ENCODE measurements at regions not wholly inside any gene's neighbourhood (a gene's known extent, or its start where the extent isn't known, plus 50 kb on each side); places are given as distances from the start of the nearest gene placed in this dataset.

DNA sequence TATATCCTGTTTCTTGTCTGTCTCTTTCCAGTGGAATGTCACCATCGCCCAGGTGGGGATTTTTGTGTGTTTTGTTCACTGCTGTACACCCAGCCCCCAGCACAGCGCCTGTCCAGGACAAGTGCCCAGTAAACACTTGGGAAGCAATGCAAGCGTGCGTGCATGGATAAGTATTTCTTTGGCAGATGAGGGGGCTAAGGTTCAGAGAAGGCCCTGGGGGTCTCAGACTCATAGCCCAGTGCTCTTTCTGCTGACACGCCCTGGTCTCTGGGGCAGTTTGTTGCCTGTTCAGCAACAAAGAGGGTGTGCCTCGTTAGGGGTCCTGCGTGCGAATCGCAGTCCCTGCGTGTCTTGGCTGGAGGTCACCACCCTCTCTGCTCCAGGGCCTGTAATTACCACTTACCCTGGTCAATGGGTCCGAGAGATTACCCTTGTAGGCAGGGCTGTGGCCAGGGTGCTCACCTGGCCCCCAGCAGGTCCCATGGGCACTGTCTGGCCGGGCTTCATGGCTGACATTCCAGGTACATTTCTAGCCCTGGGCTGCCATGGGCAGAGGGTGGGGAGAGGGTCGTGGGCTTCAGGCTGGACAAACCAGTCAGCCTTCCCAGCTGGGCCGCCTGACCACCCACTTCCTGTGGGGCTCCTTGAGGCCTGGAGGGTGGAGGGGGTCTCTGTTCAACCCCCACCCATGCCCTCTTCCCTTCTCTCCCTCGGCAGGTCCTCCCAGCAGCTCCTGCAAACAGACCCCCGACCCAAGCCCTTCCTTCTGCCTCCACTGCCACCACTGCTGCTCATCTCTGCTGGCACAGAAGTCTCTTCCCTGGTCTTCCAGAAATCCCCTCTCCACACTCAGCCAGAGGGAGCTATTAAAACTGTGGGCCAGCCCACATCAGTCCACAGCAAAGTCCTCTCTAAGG lies 87.1 kb downstream of the CEBPB start:
- Mint-ChIP-seq H3K36me3 (no peaks in the 10 kb centered on the region), H3K27me3 (peaks cover 2% of the 10 kb centered on the region), H3K4me3 (no peak overlapping the region), H3K4me1 (no peaks in the 10 kb centered on the region), H3K9me3 (no peaks in the 10 kb centered on the region), H3K27ac (no peak overlapping the region)

DNA sequence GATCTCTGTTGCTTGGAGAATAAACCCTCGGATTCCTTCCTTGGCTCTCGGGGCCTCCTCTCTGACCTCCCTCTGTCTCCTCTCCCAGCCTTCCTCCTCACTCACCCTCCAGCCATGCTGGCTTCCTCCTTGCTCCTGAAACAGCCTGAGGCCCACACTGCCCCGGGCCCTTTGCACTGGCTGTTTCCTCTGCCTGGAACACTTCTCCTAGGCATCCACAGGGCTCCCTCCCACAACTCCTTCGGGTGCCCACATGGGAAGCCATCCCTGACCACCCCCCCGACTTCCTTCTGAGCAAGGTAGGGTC lies 87.7 kb downstream of the CEBPB start:
- Mint-ChIP-seq H3K36me3 (no peaks in the 10 kb centered on the region), H3K4me1 (no peaks in the 10 kb centered on the region), H3K4me3 (no peak overlapping the region), H3K9me3 (no peaks in the 10 kb centered on the region), H3K27me3 (peaks cover 1% of the 10 kb centered on the region), H3K27ac (no peak overlapping the region)

DNA sequence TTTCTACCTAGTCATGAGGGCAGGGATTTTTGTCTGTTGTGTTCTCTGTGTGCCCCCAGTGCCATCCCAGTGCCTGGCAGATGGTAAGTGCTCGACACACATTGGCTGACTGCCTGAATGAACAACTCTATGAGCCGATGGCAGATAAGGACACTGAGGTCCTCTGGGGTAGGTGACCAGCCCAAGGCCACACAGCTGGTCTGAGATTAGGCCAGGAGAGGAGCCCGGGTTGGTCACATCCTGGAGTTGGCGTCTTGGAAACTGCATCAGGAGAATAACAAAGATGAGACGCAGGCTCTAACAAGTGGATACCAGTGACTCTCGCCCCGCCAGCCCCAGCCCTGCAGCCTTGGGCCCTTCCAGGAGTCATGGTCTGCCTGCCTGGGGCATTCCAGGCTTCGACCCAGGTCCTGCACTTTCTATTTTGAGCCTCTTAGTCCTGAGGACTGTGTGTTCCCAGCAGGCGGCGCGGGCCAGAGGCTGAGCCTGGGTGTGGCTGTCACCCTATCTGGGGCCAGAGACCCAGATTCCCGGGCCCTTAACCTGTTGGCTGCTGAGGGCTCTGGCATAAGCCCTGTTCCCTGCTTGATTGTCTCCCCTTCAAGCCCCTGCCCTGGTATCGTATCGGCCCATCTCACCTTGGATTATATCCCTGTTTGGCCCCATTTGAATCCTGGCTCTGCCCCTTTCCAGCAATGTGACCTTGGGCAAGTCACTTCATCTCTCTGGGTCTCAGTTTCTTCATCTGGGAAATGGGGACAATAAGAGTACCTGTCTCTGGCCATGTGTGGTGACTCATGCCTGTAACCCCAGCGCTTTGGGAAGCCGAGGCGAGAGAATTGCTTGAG lies 88.3 kb downstream of the CEBPB start:
- Mint-ChIP-seq H3K4me1 (no peaks in the 10 kb centered on the region), H3K27ac (no peak overlapping the region), H3K9me3 (no peaks in the 10 kb centered on the region), H3K4me3 (no peak overlapping the region), H3K36me3 (no peaks in the 10 kb centered on the region), H3K27me3 (peaks cover 1% of the 10 kb centered on the region)

DNA sequence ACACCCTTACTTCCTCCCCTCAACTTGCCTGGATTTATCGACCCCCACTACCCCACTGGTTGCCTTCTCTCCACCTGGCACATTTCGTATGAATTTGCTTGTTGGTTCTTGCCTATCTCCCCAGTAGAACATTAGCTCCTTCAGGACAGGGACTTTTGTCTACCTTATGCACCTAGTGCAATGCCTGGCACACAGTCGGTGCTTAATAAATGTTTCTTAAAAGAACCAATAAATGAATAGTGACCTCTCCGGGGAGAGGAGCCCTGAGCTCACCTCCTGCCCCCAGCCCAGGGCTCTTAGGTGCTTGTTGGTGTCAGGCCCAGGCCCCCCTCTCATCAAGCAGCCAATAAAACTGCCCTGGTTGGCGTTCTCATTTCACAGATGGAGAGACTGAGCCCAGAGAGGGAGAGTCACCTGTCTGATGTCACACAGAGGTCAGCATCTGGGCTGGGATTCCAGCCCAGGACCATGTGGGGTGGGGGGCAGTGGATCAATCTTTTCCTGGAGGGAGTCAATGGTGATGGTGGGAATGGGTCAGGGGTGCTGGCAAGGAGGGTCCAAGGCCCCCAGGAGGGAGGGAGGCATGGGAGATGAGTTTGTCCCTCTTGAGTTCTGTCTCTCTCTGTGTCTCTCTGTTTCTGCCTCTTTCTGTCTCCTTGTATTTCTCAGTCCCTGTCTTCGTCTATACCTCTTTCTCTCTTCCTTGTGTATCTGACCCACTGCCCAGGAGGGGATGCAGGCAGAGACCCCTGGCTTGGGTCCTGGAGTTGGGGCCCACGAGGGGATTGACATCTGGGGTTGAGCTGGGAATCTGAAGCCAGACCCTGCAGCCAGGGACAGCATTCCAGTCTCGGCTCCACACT lies 89.6 kb downstream of the CEBPB start:
- peaks cover 1% of the 10 kb centered on the region for H3K27me3 Mint-ChIP-seq
- no peak overlapping the region for H3K4me3 Mint-ChIP-seq
- no peaks in the 10 kb centered on the region for H3K9me3 Mint-ChIP-seq
- H3K36me3 Mint-ChIP-seq = no peaks in the 10 kb centered on the region
- no peaks in the 10 kb centered on the region for H3K4me1 Mint-ChIP-seq
- H3K27ac Mint-ChIP-seq = no peak overlapping the region

DNA sequence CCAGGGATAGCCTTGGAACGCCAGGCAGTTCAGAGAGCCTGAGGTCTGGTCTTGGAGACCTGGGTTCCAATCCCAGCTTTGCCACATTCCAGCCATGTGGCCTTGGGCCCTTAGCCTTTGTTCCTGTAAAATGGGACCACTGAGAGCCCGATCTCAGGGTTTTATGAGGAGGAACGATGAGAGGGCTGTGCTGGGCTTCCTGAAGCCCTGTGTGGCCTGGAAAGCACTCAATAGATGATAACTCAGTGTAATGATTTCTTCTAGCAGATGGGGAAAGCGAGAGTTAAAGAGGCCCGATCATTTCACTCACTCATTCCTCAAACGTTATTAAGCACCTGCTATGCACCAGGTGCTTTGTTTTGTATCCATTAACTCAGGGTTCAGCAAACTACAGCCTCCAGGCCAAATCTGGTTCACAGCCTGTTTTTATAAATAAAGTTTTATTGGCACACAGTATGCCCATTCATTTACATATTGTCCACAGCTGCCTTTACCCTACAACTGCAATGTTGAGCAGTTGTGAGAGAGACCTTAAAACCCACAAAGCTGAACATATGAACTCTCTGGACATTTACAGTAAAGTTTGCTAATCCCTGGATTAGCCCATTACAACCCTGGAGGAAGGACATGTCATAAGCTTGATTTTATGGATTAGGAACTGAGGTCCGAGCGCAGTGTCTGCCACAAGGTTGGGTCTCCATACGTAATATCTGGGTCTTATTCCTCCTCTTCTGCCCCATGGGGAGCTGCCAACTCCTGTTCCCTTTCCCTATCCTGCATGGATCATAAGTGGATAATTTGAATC lies 90.4 kb downstream of the CEBPB start:
- H3K4me1 Mint-ChIP-seq = no peaks in the 10 kb centered on the region
- no peak overlapping the region for H3K4me3 Mint-ChIP-seq

DNA sequence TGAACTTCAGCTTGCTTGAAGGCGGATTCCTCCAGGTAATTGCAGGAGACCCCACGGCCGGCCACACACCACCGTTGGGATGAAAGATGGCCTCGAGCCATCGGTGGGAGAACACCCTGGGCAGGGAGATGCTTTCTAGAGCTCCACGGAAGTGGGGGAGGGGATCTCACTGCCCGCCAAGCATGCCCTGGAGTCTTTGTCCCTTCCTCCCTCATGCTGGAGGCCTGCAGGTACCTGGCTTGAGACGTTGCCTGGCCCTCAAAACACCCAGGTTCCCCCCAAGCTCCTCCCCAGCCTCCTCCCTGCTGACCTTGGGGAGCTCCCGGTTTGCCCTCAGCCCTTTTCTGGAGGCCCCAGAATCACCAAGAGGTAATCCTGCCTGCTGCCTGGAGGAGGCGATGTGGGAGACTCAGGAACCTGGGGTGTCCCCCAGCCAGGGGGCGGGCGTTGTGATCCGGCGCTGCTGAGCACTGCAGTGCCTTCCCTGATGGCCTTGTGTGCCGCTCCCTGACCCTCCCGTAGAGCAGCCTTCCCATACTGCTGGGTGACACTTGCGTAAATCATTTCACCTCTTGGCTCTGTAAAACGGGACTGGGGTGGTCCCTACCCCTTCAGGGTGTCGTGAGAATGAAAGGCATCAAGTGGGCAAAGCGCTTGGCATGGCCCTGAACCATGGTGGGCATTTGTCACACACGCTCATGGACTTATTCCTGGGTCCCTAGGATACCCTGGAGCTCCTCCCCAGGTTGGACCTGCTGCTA lies 91.4 kb downstream of the CEBPB start:
- Mint-ChIP-seq H3K4me3 (no peak overlapping the region), H3K9me3 (no peaks in the 10 kb centered on the region), H3K4me1 (no peaks in the 10 kb centered on the region), H3K36me3 (no peaks in the 10 kb centered on the region), H3K27me3 (peaks cover 1% of the 10 kb centered on the region), H3K27ac (no peak overlapping the region)

More for the DNA sequence above, 90.4 kb downstream of the CEBPB start:
- H3K9me3 Mint-ChIP-seq = no peaks in the 10 kb centered on the region
- H3K36me3 Mint-ChIP-seq = no peaks in the 10 kb centered on the region
- H3K27ac Mint-ChIP-seq = no peak overlapping the region
- peaks cover 1% of the 10 kb centered on the region for H3K27me3 Mint-ChIP-seq

DNA sequence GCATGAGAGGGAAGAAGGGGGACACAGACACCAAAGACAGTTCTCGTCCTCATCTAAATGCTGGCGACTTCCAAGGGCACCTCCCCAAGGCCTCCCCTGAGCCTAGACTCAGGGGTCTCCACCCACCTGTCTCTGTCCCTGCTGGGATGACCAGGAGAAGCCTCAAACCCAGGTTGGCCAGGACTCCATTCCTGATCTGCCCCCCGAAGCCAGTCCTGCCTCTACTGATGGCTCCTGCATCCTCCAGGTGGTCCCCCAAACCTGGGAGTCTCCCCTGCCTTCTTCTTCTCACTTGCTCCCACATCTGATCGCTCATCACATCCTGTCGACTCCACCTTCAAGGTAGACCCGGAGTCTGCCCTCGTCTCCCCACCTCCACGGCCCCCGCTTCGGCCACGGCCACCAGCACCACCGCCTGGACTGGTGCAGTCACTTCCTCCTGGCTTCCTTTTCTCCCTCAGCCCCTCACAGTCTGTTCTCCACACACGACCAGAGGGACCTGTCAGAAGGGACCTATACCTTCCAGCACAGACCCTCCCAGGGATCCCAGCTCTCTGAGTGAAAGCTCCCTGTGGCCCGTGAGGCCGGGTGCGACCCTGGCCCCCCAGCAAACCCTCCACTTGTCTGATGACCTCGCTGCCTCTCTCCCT lies 92.1 kb downstream of the CEBPB start:
- no peaks in the 10 kb centered on the region for H3K4me1 Mint-ChIP-seq
- no peaks in the 10 kb centered on the region for H3K9me3 Mint-ChIP-seq
- no peak overlapping the region for H3K4me3 Mint-ChIP-seq
- peaks cover 1% of the 10 kb centered on the region for H3K27me3 Mint-ChIP-seq
- no peaks in the 10 kb centered on the region for H3K36me3 Mint-ChIP-seq
- no peak overlapping the region for H3K27ac Mint-ChIP-seq

DNA sequence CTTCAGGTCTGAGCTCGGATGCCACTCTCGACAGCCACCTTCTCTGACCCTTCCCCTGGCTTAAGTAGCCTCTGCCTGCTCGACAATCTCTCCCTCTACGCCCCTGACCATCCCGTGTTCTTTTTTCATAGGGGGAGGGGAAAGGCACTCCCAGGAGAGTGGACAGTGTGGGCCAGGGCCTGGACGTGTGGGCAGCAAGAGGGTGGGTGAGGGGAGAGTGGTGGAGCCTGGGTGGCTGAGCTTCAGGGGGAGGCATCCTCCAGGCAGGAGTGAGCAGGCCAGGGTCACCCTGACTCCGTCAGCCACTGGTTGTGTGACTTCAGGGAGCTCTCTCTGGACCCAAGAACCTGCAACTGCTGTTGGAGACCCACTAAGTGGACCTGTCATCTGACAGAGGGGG lies 92.7 kb downstream of the CEBPB start:
- H3K4me1 Mint-ChIP-seq = no peaks in the 10 kb centered on the region
- H3K27me3 Mint-ChIP-seq = no peaks in the 10 kb centered on the region
- H3K36me3 Mint-ChIP-seq = no peaks in the 10 kb centered on the region
- no peak overlapping the region for H3K4me3 Mint-ChIP-seq
- no peaks in the 10 kb centered on the region for H3K9me3 Mint-ChIP-seq
- H3K27ac Mint-ChIP-seq = no peak overlapping the region

DNA sequence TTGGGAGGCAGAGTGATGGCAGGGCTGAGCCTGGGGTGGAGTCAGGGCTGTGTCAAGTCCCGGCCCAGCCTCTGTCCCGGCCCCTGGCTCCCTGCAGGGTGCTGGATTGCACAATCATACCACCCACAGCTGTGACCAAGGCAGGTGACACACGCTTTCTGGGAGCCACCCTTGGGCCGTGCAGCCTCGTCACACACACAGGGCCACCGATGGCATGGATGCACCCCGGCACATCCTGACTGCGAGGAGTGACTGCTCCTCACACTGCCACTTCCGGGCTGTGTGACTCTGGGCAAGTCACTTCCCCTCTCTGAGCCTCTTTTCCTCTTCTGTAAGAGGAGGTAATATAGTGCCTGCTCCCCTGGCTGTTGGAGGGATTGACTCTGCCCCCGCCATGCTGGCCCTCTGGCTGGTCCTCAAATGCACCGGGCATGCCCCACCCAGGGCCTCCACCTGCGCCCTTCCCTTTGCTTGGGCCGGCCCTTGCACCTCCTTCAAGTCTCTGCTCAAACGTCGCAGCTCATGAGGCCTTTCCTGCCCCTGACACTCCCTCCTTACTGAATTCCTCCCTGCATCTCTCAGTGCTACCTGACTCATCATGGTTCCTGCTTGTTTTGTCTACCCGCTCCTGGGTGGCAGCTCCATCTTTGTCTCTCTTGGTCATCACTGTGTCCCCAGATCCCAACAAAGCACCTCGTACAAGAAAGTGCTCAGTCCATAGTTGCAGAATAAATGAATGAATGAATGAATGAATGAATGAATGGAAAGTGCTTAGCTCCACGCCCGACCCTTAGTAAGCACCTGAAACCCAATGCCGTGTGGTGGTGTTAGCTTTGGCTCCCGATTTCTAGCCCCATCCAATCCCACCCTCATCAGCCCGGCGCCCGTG lies 93.5 kb downstream of the CEBPB start:
- Mint-ChIP-seq H3K36me3 (no peaks in the 10 kb centered on the region), H3K9me3 (no peaks in the 10 kb centered on the region), H3K4me1 (no peaks in the 10 kb centered on the region), H3K4me3 (no peak overlapping the region), H3K27me3 (no peaks in the 10 kb centered on the region), H3K27ac (peak overlapping the region; percentile 6)

DNA sequence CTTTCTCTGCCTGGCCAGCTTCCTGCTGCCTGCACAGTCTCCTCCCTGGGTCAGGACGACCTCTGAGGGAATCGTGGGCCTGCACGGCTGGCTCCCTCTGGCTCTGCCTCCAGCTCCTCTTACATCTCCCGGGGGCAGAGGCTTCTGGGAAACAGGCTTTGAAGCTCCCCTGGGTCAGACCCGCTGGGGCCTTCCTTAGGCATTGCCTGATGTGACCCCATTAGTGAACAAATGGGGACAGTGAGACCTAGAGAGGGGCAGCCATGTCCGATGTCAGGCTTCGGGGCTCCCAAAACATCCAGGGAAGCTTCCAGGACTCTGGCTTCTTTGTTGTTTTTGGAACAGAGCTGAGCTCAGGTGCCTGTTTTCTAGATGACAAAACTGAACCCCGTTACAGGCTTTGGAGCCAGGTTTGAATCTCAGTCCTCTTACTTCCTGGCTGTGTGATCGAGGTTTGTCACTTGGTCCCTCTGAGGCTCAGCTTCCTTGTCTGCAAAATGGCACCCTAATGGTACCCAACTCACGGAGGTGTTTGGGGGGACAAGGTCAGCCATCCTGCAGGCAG lies 94.3 kb downstream of the CEBPB start:
- H3K4me3 Mint-ChIP-seq = no peak overlapping the region

DNA sequence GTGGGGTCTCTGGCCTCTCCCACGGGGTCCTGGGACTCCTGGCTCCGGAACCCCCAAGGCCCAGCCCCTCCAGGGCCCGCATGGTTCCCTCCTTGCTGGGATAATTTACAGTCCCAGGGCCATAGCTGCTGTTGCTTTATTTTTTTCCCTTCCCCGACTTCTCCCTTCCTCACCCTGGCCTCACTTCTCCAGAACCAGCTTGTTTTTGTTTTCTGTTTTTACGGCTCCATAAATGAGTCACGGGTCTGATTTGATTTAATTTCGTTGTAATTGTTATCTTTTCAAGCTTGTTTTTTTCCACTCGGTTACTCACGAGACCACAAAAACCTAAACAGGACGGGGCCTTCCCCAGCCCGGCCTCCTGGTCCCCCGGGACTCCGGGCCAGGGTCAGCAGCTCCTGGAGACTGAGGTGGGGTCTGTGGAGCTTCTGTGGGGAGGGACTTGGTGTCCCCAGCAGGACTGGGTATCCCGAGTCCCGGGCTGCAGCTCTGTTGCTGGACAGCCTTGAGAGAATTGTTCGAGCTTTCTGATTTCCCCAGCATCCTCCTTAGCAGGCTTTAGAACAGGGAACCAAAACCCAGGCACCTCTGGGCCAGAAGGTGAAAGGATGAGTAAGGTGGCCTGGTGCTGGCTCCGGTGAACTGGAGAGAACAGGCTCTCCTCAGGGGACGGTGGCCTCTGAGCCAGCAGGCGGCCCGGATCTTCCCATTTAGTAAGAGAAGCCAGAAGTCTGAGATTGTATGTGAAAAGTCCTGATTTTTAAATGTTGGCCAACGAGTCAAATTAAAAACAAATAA lies 94.9 kb downstream of the CEBPB start:
- Mint-ChIP-seq H3K4me3 (no peak overlapping the region), H3K36me3 (no peaks in the 10 kb centered on the region), H3K4me1 (no peaks in the 10 kb centered on the region), H3K9me3 (no peaks in the 10 kb centered on the region), H3K27me3 (no peaks in the 10 kb centered on the region), H3K27ac (no peak overlapping the region)

More for the DNA sequence above, 94.3 kb downstream of the CEBPB start:
- Mint-ChIP-seq H3K27me3 (no peaks in the 10 kb centered on the region), H3K9me3 (no peaks in the 10 kb centered on the region), H3K36me3 (no peaks in the 10 kb centered on the region), H3K27ac (no peak overlapping the region), H3K4me1 (no peaks in the 10 kb centered on the region)

DNA sequence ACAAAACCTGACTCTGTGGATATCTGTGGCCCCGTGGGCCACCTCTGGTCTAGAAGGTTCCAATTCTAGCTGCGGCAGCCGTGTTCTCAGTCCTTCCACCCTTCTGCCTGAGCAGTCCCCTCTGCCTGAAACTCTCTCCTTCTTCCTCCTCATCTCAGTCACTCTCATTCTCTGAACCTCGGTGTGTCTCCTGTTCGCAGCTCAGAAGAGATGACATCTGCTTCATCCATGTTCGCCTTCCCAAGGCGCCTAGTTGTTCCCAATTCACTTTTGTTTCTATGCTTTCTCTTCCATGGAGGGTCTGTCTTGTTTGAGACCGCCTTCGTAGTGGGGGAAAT lies 95.5 kb downstream of the CEBPB start:
- Mint-ChIP-seq H3K27ac (no peak overlapping the region), H3K4me3 (no peak overlapping the region), H3K4me1 (no peaks in the 10 kb centered on the region), H3K27me3 (no peaks in the 10 kb centered on the region), H3K9me3 (no peaks in the 10 kb centered on the region), H3K36me3 (no peaks in the 10 kb centered on the region)

Data from activated naive CD4-positive, alpha-beta T cell treated with anti-CD3 and anti-CD28 coated beads, Interleukin-2, amount 50 U/mL, for 24 hours (primary cell).